Renal pelvis (tissue), 1 donor: ENCODE measurements at regions not wholly inside any gene's neighbourhood (a gene's known extent, or its start where the extent isn't known, plus 50 kb on each side); places are given as distances from the start of the nearest gene placed in this dataset.

Experiments
- DNase-seq: peaks from one replicate; pipeline ENCODE4 v3.0.0-alpha.2; 2013

GRCh38 chr13:91169321-91170050 is 178.0 kb upstream of the MIR17HG start:
- no peak for DNase-seq

DNA sequence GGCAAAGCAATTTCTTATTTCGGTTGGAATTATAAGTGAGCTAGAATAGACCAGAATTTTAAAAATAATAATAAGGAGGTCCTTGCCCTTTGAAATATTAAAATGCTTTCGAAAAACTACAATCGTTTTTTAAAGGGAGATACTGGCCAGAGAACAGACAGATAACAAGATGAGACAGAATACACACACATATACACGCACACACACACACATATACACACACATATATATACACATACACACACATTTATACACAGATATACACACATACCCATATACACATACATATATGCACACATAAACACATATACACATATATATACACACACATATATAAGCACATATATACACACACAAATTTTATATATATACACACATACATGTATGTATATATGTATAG is 175.3 kb upstream of the MIR17HG start:
- DNase-seq: no peak

- no peak for DNase-seq
Observed at GRCh38 chr13:91174886-91175501, 172.5 kb upstream of the MIR17HG start.

GRCh38 chr13:91178099-91178498 is 169.4 kb upstream of the MIR17HG start:
- no peak for DNase-seq

GRCh38 chr13:91181892-91182291 is 165.6 kb upstream of the MIR17HG start:
- DNase-seq: no peak

- no peak for DNase-seq
Observed at GRCh38 chr13:91184244-91184926, 163.1 kb upstream of the MIR17HG start.

DNA sequence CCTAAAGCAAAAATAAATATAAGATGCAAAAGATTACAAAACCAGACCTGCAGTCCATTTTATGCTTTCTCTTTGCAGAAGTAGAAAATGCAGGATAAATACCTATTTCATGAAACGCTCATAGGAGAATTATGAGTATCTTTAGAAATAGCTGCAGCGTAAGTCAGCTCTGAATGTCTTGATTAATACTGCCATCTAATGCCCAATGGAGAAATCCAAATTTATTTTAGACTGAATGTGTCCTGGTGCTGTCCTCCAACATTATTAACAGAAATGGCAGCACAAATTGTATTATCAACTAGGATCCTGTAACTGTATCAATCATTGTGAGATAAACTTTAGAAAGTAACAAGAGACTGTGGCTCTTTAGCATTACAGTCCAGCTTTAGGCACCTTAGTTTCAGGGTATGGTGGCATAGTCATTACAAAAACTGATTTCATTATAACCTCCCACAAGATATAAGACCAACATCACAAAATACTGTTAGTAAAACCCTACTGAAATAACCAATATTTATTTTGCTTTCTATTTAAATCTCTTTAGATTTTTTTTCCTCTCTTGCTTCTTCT is 162.1 kb upstream of the MIR17HG start:
- DNase-seq: no peak

DNA sequence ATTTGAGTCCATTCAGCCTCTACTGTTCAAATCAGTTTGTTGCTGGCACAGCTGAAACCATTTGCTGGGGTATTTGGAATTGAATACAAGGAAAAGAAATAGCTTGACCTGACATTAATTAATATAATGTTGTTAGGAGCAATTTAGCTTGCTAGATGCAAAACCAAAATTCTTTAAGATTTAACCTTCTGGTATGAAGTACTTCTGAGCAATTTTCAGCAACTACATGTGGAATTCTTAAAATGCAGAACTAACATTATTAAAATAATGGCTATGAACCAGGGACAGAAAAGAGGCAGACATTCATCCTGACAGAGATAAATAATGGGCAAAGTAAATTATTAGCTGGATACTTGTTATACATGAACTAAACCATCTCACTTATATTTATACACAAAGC is 160.0 kb upstream of the MIR17HG start:
- DNase-seq: no peak

- DNase-seq: no peak
Observed at GRCh38 chr13:91189506-91189905, 158.0 kb upstream of the MIR17HG start.

GRCh38 chr13:91193358-91193757 is 154.1 kb upstream of the MIR17HG start:
- no peak for DNase-seq

DNA sequence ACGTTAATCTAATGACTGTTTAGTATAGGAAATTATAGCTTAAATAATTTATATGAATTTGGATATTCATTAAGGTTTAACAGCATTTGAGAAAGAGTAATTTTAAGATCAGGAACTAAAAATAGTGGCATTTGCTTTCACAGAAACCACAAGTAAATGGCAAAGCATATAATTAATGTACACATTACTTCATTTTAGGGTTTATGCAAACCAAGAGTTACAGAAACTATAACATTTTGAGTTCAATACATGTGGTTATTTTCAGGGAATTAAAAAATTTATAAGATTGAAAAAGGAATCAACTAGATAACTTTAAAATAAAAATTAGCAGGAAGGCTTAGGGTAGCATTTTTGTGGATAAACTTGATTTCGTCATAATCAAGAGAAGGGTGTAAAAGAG is 151.7 kb upstream of the MIR17HG start:
- no peak for DNase-seq

DNA sequence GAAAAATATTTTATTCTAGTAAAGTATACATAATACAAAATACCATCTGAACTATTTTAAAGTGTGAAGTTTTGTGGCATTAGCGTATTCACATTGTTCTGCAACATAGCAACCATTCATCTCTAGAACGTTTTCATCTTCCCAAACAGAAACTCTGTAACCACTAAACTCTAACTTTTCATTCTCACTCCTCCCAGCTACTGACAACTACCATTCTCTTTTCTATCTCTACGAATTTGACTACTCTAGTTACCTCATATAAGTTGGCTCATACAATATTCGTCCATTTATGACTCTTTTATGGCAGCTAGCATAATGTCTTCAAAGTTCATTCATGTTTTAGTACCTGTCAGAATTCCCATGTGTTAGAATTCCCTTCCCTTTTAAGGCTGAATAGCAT is 150.5 kb upstream of the MIR17HG start:
- DNase-seq: no peak

DNA sequence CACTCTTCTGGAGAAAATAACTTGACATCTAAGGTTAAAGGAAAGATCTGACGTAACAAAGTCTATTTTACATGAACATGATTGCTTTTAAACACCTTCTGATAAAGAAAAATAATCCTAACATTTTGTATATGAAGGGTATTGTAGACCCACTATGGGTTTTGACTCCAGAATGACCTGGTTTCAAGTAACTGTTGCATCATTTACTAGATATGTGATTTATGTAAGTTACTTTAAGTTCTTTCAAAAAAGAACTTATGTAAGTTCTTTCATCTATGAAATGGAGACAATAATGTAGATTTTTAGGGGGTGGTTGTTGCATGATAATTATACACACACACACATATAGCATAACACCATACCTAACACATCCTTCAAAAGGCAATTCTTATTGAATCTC is 147.6 kb upstream of the MIR17HG start:
- no peak for DNase-seq

GRCh38 chr13:91200486-91200885 is 147.0 kb upstream of the MIR17HG start:
- DNase-seq: no peak

DNA sequence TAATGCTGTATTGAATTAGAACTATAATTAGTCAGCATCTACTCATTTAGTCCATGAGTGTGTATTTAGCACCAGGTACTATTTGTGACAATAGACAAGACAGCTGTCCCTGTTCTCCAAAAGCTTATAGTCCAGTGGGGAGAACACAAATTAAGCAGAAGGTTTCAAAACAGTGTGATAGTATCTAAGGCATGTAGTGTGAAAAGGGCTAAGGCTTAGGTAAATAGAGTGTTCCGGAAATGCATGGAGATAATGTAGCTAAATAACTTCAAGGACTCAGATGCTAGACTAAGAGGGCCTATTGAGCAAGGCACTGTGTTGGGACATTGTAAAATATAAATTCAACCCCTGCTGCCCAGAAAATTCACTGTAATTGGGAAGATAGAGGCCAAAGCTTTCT is 144.1 kb upstream of the MIR17HG start:
- no peak for DNase-seq

GRCh38 chr13:91207261-91207660 is 140.2 kb upstream of the MIR17HG start:
- DNase-seq: no peak

- DNase-seq: no peak
Observed at GRCh38 chr13:91211510-91211909, 136.0 kb upstream of the MIR17HG start.

DNA sequence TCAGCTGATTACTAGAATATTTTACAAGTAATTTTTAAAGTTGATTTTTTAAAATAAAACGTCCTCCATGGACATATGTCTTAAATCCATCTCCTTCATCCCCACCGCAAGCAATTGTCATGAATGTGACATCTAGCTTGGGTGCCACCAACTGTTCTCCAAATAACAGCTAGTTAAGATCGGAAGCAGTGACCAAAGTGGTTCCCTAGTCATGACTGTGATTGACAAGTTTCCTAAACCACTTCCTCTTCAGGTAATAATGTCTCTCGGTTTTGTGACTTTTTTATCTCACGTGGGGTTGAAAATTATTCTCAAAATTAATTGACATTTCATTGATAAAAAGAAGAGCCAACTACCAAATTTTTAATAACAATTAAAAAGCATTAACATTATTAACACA is 135.3 kb upstream of the MIR17HG start:
- no peak for DNase-seq

GRCh38 chr13:91214031-91214430 is 133.5 kb upstream of the MIR17HG start:
- DNase-seq: no peak

- DNase-seq: no peak
Observed at GRCh38 chr13:91216928-91217700, 130.4 kb upstream of the MIR17HG start.

DNA sequence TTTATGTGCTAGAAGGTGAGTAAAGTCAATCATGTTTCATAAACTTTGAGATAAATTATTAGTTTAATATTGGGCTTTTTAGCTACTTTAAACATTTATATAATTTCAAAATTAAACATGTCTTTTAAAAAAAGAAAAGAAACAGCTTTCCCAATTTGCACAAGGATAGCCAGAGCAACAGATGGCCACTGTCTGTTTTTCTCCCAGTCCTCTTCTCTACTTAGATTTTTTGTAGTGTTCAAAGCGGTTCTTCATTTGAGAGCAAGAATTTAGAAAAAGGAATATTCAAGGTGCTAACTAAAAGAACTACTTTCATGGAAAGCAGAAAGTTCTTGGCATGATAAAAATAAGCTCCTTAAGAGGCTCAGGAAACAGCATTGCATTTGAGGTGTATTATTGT is 128.3 kb upstream of the MIR17HG start:
- DNase-seq: no peak

- no peak for DNase-seq
Observed at GRCh38 chr13:91220872-91221271, 126.6 kb upstream of the MIR17HG start.
